Stimulated activated CD4-positive, alpha-beta T cell treated with anti-CD3 and anti-CD28 coated beads, Interleukin-12 subunit alpha, Interleukin-12 subunit beta, amount 100 ng/mL, for 48 hours (primary cell): ENCODE measurements at regions not wholly inside any gene's neighbourhood (a gene's known extent, or its start where the extent isn't known, plus 50 kb on each side); places are given as distances from the start of the nearest gene placed in this dataset.
"Not testable (repeated sequence)": the region's sequence is repeated elsewhere in the genome, so short reads cannot be mapped to it uniquely, and the experiment has no call there.

Experiments
- DNase-seq, 3 donors: peaks; one replicate each; pipeline ENCODE4 v3.0.0-alpha.2; 2020; ENCODE audit warnings: low read depth in 2 of 3, low spot score in 1 of 3

DNA sequence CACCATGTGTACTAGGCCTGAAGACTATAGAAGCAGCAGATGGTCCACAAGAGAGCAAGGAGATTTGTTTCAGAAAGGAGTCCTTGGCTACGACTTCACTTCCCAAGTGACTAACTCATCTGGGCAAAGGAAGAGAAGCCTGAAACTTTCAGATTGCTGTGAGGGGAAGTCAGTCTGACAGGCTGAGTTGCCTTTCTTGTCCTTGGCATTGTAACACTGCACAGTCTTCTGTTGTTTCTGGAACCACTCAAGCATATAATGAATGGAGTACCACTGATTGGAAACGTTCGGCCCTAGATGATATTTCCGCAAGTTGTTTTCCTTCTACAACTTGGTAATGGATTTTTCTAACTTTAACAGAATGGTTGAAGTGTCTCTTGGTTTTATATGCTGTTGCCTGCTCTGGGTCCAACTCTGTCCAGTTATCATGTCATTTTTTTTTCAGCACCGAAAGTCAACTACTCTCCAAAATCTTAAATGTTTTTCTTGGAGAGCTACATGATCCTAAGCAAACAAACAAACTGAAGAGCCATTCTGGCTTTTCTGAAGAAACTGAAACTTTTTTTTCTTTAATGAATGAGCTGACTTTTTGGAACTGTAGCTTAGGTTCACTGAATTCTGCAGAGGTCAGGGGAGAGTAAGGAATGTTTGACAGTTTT lies 685.7 kb downstream of the MECOM start:
- DNase-seq, result no peak

DNA sequence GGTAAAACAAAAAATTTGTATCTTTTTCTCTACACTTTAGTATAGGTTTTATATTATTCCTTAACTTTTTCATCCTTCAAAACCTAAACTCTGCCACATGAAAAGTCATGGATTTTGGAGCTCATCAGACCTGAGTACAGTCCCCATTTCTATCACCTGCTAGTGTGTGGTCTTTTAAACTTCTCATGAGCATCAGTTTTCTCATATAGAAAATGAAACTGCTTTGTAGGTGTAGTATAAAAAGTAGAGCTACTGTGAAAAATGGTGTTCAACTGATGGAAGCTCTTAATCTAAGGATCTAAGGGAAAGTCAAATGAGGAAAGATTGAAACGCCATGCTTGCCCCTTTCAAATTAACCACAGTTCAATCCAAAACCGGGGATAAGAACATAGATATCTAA lies 686.5 kb downstream of the MECOM start:
- DNase-seq, result no peak

DNA sequence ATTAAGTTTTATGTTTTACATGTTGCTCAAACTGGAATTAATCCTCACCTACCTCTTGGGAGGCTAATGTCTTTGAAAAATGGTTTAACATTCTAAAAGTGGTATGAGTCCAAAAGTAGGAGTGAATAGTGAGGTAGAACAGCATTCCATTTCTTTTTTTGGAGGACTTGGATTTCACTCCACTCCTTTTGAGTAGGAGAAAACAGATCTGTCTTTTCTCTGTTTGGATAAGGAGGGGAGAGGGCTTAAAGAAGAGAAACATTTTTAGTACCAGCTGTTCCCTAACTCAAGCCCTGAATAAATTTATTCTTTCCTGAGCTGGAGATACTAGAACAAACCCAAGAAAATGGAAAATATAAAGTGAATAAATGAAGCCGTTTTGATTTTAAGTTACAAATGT lies 687.9 kb downstream of the MECOM start:
- DNase-seq, result no peak

- DNase-seq, result no peak
Observed at GRCh38 chr3:168974617-168975403, 688.7 kb downstream of the MECOM start.

DNA sequence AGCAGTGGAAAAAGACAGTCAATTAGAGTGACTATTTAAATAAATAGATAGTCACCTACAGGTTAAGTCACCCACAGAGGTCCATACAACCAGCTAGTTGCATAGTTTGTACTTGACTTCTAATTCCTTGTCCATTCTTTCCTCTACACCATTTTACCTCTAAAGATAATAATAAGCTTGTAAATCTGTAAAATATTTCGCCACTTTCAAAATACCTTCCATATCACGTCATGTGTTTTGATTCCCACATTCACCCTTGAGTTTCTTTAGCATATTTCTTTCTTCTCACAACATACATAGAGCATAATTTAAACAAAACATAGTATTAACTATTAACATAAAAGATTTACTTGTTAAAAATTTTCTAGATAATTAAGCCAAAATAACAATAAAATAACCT lies 689.6 kb downstream of the MECOM start:
- no peak for DNase-seq

DNA sequence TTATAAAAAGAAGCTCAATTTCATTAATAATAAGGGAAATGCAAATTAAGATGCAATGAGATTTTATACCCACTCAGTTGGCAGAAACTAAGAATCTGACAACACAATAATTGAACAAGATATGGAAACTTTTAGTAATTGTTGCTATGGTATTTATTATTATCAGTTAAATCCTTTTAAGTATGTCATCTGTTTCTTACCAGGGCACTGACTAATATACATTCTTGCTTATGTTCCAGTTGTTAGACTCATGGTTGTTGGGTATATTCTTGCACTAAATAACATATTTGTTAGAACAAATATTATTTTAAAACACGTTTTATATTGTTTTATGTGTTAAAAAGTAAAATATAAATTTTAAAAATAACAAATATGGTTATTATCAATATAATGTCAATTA lies 690.3 kb downstream of the MECOM start:
- DNase-seq, result no peak

GRCh38 chr3:168968609-168969008 lies 694.9 kb downstream of the MECOM start:
- no peak for DNase-seq

DNA sequence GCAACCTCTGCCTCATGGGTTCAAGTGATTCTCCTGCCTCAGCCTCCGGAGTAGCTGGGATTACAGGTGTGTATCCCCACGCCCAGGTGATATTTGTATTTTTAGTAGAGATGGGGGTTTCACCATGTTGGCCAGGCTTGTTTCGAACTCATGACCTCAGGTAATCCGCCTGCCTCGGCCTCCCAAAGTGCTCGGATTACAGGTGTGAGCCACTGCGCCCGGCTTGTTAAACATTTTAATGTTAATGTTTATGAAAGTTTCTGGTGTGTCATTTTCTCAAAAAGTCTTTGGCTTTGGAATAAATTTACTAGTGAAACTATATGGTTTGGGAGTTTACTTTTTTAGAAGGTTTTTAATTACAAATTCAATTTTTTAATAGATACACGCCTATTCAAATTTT lies 698.8 kb downstream of the MECOM start:
- DNase-seq, result no peak

- DNase-seq, result no peak
Observed at GRCh38 chr3:168961271-168961670, 702.2 kb downstream of the MECOM start.

GRCh38 chr3:168959731-168960130 lies 703.8 kb downstream of the MECOM start:
- DNase-seq, result no peak

DNA sequence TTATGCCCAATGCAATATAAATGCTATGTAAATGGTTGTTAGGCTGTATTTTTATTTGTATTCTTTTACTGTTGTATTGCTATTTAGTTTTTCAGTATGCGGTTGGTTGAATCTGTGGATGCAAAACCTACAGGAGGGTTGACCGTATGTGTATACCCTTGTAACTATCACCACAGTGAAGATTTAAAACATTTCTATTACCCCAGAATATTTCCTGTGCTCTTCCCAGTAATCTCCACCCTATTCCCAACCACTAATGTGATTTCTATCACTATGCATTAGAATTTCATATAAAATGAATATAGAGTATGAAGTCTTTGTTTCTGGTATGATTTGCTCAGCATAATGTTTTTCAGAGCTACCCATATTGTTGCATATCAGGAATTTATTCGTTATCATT lies 705.0 kb downstream of the MECOM start:
- DNase-seq, result no peak

DNA sequence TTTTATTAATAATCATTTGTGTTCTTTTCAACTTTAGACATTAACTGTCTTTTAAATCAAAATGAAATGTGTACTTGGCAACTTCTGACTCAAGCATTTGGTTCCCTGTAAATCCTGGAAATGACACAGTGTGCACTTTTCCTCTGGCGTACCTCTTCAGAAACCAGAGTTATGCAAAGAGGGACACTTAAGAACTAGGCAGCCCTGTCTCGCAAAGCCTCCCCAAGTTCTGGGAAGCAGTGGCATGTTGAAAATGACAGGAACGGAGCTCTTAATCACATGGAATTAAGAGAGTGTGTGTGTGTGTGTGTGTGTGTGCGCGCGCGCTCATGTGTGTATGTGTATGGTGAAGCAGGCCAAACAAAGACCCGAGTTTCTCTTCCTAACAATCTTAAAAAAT lies 707.4 kb downstream of the MECOM start:
- no peak for DNase-seq

- no peak for DNase-seq
Observed at GRCh38 chr3:168952551-168952950, 711.0 kb downstream of the MECOM start.

DNA sequence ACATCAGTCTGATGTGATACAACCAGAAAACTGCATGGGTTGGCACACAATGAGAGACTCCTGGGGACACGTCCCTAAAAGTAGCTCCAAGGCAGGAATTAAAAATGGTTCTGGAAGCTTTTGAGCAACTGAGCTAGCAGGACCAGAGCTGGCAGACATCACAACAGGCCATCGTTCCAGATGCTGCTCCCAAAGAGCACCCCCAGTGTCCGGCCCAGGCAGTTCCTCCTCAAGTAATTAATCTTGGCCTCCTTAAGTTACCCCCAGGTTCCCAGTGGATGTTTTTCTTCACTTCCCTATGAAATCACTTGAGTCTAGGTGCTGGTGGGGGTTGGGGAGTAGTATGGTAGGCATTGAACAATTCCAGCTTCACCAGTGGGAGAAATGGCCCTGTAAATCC lies 711.6 kb downstream of the MECOM start:
- DNase-seq, result no peak

DNA sequence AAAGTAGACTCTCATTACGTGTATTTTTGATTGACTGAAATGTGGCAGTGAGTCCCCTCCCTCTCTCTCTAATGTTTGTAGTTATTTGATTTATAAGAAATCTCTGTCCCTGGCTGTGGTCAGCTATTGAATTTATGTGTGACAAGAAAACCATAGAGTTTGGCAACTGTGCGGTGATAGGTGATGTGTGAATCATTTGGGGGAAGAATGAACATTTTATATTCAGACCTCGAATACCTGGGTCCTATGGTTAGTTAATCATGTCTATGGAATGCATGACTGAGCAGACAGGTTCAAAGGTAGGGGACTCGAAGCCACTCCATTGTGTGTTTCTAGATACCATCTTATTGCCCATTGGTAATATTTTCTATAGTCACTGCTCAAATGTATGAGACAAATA lies 712.1 kb downstream of the MECOM start:
- DNase-seq, result no peak

GRCh38 chr3:168950622-168951021 lies 712.9 kb downstream of the MECOM start:
- no peak for DNase-seq

GRCh38 chr3:168939651-168940238 lies 723.8 kb downstream of the MECOM start:
- DNase-seq, result no peak

GRCh38 chr3:168933614-168934013 lies 729.9 kb downstream of the MECOM start:
- no peak for DNase-seq

- DNase-seq, result not testable (repeated sequence)
Observed at GRCh38 chr3:168929997-168930396, 733.5 kb downstream of the MECOM start.

- no peak for DNase-seq
Observed at GRCh38 chr3:168926426-168926825, 737.1 kb downstream of the MECOM start.

- DNase-seq, result no peak
Observed at GRCh38 chr3:168925568-168925967, 737.9 kb downstream of the MECOM start.

GRCh38 chr3:168914662-168915061 lies 748.9 kb downstream of the MECOM start:
- no peak for DNase-seq
